H1 (cell line): ENCODE measurements at regions not wholly inside any gene's neighbourhood (a gene's known extent, or its start where the extent isn't known, plus 50 kb on each side); places are given as distances from the start of the nearest gene placed in this dataset.

Experiments
- CTCF ChIA-PET: fragments of 300-600 bp; sonication (Branson Sonifier 250); formaldehyde crosslinking; loops from one replicate; lab custom pipeline; 2021; ENCODE audit not compliant: partially characterized antibody; lab: Charles Lee
- POLR2A ChIA-PET: fragments of 300-600 bp; sonication (Branson Sonifier 250); formaldehyde crosslinking; loops from one replicate; lab custom pipeline; 2021; ENCODE audit warnings: inconsistent platforms; ENCODE audit not compliant: partially characterized antibody; lab: Charles Lee
- DNase-seq, 2 experiments: peaks; one replicate each; pipeline versions ENCODE4 v3.0.0 to v3.0.0-alpha.2; 2010 to 2022; ENCODE audit warnings: low spot score in 2 of 2, low read depth in 1 of 2, mixed read lengths in 1 of 2
- FAIRE-seq: peaks from 2 replicates; lab custom pipeline; 2011; peaks lifted over from hg19 to GRCh38; lab: Jason Lieb, UNC
- H2AFZ ChIP-seq: 2 replicates; pipeline ENCODE4 v1.8.1; 2012; ENCODE audit warnings: low read length, inconsistent platforms
- H2AK5ac ChIP-seq: 2 replicates; pipeline ENCODE4 v1.6.1; 2013; ENCODE audit warnings: low read depth, low read length
- H2BK120ac ChIP-seq: replicated peaks from 2 replicates; pipeline ENCODE3; 2013; ENCODE audit warnings: low read depth, low read length, inconsistent platforms
- H2BK12ac ChIP-seq: 2 replicates; pipeline ENCODE4 v1.6.1; 2013; ENCODE audit warnings: low read depth, low read length
- H2BK15ac ChIP-seq: 2 replicates; pipeline ENCODE4 v1.6.1; 2013; ENCODE audit warnings: low read length
- H2BK20ac ChIP-seq: 2 replicates; pipeline ENCODE4 v1.6.1; 2013; ENCODE audit warnings: low read length
- H2BK5ac ChIP-seq: 2 replicates; pipeline ENCODE4 v1.6.1; 2013; ENCODE audit warnings: low read depth, low read length
- H3K14ac ChIP-seq: 2 replicates; pipeline ENCODE4 v1.6.1; 2013; ENCODE audit warnings: inconsistent platforms; ENCODE audit not compliant: insufficient read length
- H3K18ac ChIP-seq: 2 replicates; pipeline ENCODE4 v1.6.1; 2013; ENCODE audit warnings: low read length; ENCODE audit errors: extremely low read depth
- H3K23ac ChIP-seq: 2 replicates; pipeline ENCODE4 v1.6.1; 2013; ENCODE audit warnings: inconsistent platforms; ENCODE audit not compliant: insufficient read length
- H3K23me2 ChIP-seq: 2 replicates; pipeline ENCODE4 v1.6.1; 2013; ENCODE audit warnings: low read depth, low read length
- H3K27ac ChIP-seq: 2 replicates; pipeline ENCODE4 v1.6.1; 2011; ENCODE audit warnings: low read depth, low read length, inconsistent platforms
- H3K27me3 ChIP-seq, 4 experiments: replicated peaks in 1 of 4; 1 replicate in 1 of 4; 2 replicates in 3 of 4; pipeline versions ENCODE4 v1.6.1 to v1.8.1; 2011 to 2013; ENCODE audit warnings: low read length in 3 of 4, mild to moderate bottlenecking in 3 of 4, inconsistent platforms in 2 of 4, mixed read lengths in 2 of 4, moderate library complexity in 1 of 4; ENCODE audit not compliant: control insufficient read depth in 3 of 4, insufficient read depth in 3 of 4; ENCODE audit errors: extremely low read depth in 1 of 4
- H3K36me3 ChIP-seq, 4 experiments: 2 replicates each; pipeline versions ENCODE4 v1.6.1 to v1.8.1; 2011 to 2013; ENCODE audit warnings: mild to moderate bottlenecking in 4 of 4, low read length in 3 of 4, moderate library complexity in 2 of 4, control low read depth in 1 of 4, inconsistent platforms in 1 of 4; ENCODE audit not compliant: insufficient read depth in 4 of 4, control insufficient read depth in 2 of 4
- H3K4ac ChIP-seq: replicated peaks from 2 replicates; pipeline ENCODE3; 2013; ENCODE audit warnings: low read length, low read depth, mixed read lengths, inconsistent platforms; ENCODE audit not compliant: insufficient read length
- H3K4me1 ChIP-seq, 4 experiments: replicated peaks in 1 of 4; 1 replicate in 1 of 4; 2 replicates in 3 of 4; pipeline versions ENCODE4 v1.6.1 to v1.8.1; 2011 to 2013; ENCODE audit warnings: low read length in 3 of 4, inconsistent platforms in 2 of 4, mixed read lengths in 1 of 4; ENCODE audit not compliant: insufficient read depth in 4 of 4, control insufficient read depth in 3 of 4
- H3K4me2 ChIP-seq, 2 experiments: 2 replicates each; pipeline versions ENCODE4 v1.6.1 to v1.8.1; 2011 to 2013; ENCODE audit warnings: low read depth in 2 of 2, low read length in 2 of 2, control low read depth in 1 of 2, inconsistent platforms in 1 of 2, mild to moderate bottlenecking in 1 of 2; ENCODE audit not compliant: insufficient read depth in 1 of 2
- H3K4me3 ChIP-seq, 4 experiments: fragments of 200-600, 300-600 bp in 1 of 4; sonication (generic), shearing (Covaris generic), sonication (Bioruptor Twin) in 1 of 4; 2 replicates each; pipeline versions ENCODE4 v1.5.1 to v1.8.1; 2011 to 2016; ENCODE audit warnings: low read length in 4 of 4, low read depth in 3 of 4, control low read depth in 2 of 4, inconsistent platforms in 2 of 4, mild to moderate bottlenecking in 2 of 4, mixed read lengths in 1 of 4, moderate library complexity in 1 of 4; ENCODE audit not compliant: insufficient read depth in 2 of 4; ENCODE audit errors: extremely low read depth in 1 of 4
- H3K56ac ChIP-seq: replicated peaks from 2 replicates; pipeline ENCODE3; 2013; ENCODE audit warnings: low read depth, mild to moderate bottlenecking, mixed read lengths, low read length, inconsistent platforms; ENCODE audit not compliant: insufficient read length
- H3K79me1 ChIP-seq: 2 replicates; pipeline ENCODE4 v1.6.1; 2013; ENCODE audit warnings: low read depth, low read length, control low read depth
- H3K79me2 ChIP-seq, 2 experiments: 2 replicates each; pipeline versions ENCODE4 v1.6.1 to v1.8.1; 2012 to 2013; ENCODE audit warnings: low read length in 2 of 2, mild to moderate bottlenecking in 2 of 2, inconsistent platforms in 1 of 2; ENCODE audit not compliant: insufficient read depth in 2 of 2, control insufficient read depth in 1 of 2
- H3K9ac ChIP-seq, 4 experiments: replicated peaks in 1 of 4; 1 replicate in 1 of 4; 2 replicates in 3 of 4; pipeline versions ENCODE4 v1.6.1 to v1.8.1; 2011 to 2013; ENCODE audit warnings: low read depth in 3 of 4, low read length in 3 of 4, control low read depth in 2 of 4, mild to moderate bottlenecking in 2 of 4, moderate library complexity in 2 of 4, inconsistent platforms in 1 of 4; ENCODE audit errors: extremely low read depth in 1 of 4
- H3K9me3 ChIP-seq, 2 experiments: 2 replicates each; pipeline versions ENCODE4 v1.6.1 to v1.8.1; 2012 to 2013; ENCODE audit warnings: mild to moderate bottlenecking in 2 of 2, moderate library complexity in 2 of 2, control low read depth in 1 of 2, inconsistent platforms in 1 of 2, low read depth in 1 of 2, low read length in 1 of 2, mixed read lengths in 1 of 2; ENCODE audit not compliant: insufficient read depth in 2 of 2
- H4K20me1 ChIP-seq, 2 experiments: replicated peaks in 1 of 2; 2 replicates each; pipeline versions ENCODE3 to v1.8.1; 2011 to 2013; ENCODE audit warnings: inconsistent platforms in 2 of 2, low read length in 2 of 2, mild to moderate bottlenecking in 1 of 2; ENCODE audit not compliant: insufficient read depth in 2 of 2, control insufficient read depth in 1 of 2
- H4K5ac ChIP-seq: 2 replicates; pipeline ENCODE4 v1.6.1; 2013; ENCODE audit warnings: low read length, low read depth, mixed read lengths, inconsistent platforms; ENCODE audit not compliant: insufficient read length
- H4K8ac ChIP-seq: 2 replicates; pipeline ENCODE4 v1.8.0; 2013; ENCODE audit warnings: mild to moderate bottlenecking, moderate library complexity, low read length, inconsistent platforms; ENCODE audit not compliant: insufficient read depth; ENCODE audit errors: extremely low read depth
- H4K91ac ChIP-seq: replicated peaks from 2 replicates; pipeline ENCODE3; 2013; ENCODE audit warnings: low read length, mixed read lengths, inconsistent platforms; ENCODE audit not compliant: insufficient read length
- HDAC6 ChIP-seq: IDR thresholded peaks from one replicate; pipeline ENCODE4 v1.7.1; 2012; ENCODE audit warnings: low read depth, mild to moderate bottlenecking, inconsistent platforms, low read length, moderate library complexity
- JUN ChIP-seq: IDR thresholded peaks from 2 replicates; pipeline ENCODE4 v1.6.1; 2011; ENCODE audit warnings: low read depth, mild to moderate bottlenecking, improper control_type of control experiment, low read length
- MAFK ChIP-seq: IDR thresholded peaks from 2 replicates; pipeline ENCODE4 v1.6.1; 2012; ENCODE audit warnings: low read depth, mild to moderate bottlenecking, improper control_type of control experiment, low read length
- PHF8 ChIP-seq: fragments of 200-600 bp; sonication (generic); conservative IDR thresholded peaks from 2 replicates; pipeline ENCODE4 v1.7.1; 2012; ENCODE audit warnings: low read depth, mild to moderate bottlenecking, inconsistent platforms, low read length, moderate library complexity
- POU5F1 ChIP-seq: IDR thresholded peaks from 2 replicates; pipeline ENCODE4 v1.6.1; 2011; ENCODE audit warnings: low read depth, mild to moderate bottlenecking, low read length, moderate library complexity
- RBBP5 ChIP-seq: IDR thresholded peaks from 2 replicates; pipeline ENCODE4 v1.7.1; 2012; ENCODE audit warnings: low read depth, mild to moderate bottlenecking, inconsistent platforms, low read length, moderate library complexity, borderline replicate concordance
- RNF2 ChIP-seq: fragments of 200-900, 300-1000 bp; sonication (generic); IDR thresholded peaks from 2 replicates; pipeline ENCODE4 v1.7.1; 2016; ENCODE audit warnings: borderline replicate concordance, low read depth, mild to moderate bottlenecking, antibody characterized with exemption, low read length; ENCODE audit not compliant: poor library complexity, severe bottlenecking; ENCODE audit errors: missing control alignments
- SAP30 ChIP-seq: fragments of 300-600 bp; sonication (generic); IDR thresholded peaks from 2 replicates; pipeline ENCODE4 v1.7.1; 2012; ENCODE audit warnings: low read length, moderate library complexity, mild to moderate bottlenecking, inconsistent platforms; ENCODE audit not compliant: insufficient read depth, insufficient replicate concordance
- SIN3A ChIP-seq, 2 experiments: IDR thresholded peaks in 1 of 2; conservative IDR thresholded peaks in 1 of 2; 2 replicates each; pipeline ENCODE4 v1.6.1; 2011 to 2012; ENCODE audit warnings: low read length in 2 of 2, improper control_type of control experiment in 1 of 2, low read depth in 1 of 2, mild to moderate bottlenecking in 1 of 2
- SIX5 ChIP-seq: IDR thresholded peaks from 2 replicates; pipeline ENCODE4 v1.6.1; 2011; ENCODE audit warnings: mild to moderate bottlenecking, low read depth, low read length
- SP2 ChIP-seq: IDR thresholded peaks from 2 replicates; pipeline ENCODE4 v1.6.1; 2012; ENCODE audit warnings: mild to moderate bottlenecking, low read length, inconsistent platforms
- TEAD4 ChIP-seq: IDR thresholded peaks from 2 replicates; pipeline ENCODE4 v1.6.1; 2012; ENCODE audit warnings: low read depth, low read length, inconsistent platforms, mixed read lengths
- YY1 ChIP-seq: IDR thresholded peaks from 2 replicates; pipeline ENCODE4 v1.6.1; 2011; ENCODE audit warnings: low read depth, mild to moderate bottlenecking, low read length
- WGBS, 2 experiments: shearing (Covaris generic) in 1 of 2; methylation state at CpG; one replicate each; pipeline versions ENCODE4 v1.1.6 to v1.1.7; 2013 to 2015; ENCODE audit warnings: low lambda C conversion rate in 2 of 2, mixed read lengths in 2 of 2, inconsistent platforms in 1 of 2, low coverage in 1 of 2, missing lambda C conversion rate in 1 of 2; ENCODE audit not compliant: insufficient replicate concordance in 2 of 2, insufficient coverage in 1 of 2, insufficient read length in 1 of 2; ENCODE audit errors: extremely low coverage in 1 of 2, missing lambda C conversion rate in 1 of 2; 5-methylcytosine and 5-hydroxymethylcytosine counted together
- TF ChIP-seq, protein P1 (sequence below): IDR thresholded peaks from 2 replicates; pipeline ENCODE4 v1.6.1; 2011; ENCODE audit warnings: low read length, improper control_type of control experiment

DNA sequence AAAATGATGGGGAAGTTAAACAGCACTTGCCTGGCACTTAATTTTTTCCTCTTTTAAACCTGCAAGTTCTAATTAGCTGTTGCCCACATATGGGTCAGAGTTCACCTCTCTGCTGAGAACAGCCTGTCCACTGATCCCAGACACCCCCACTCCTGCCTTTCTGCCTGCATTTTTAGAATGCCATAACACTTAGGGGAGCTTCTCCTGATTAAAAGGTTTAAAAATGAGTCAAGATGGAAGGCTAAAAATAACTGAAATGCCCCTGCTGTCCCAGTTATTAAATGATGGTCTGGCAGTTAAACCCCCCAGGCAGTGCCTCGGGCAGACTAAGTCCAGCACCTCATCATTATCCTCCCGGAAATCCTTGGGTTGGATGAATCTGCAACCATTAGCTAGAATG lies 913.6 kb upstream of the ARPP21 start:
- H2BK20ac ChIP-seq: no peak overlapping the region
- no peaks in the 10 kb centered on the region for H4K20me1 ChIP-seq
- H4K8ac ChIP-seq: no peak overlapping the region
- no peaks in the 10 kb centered on the region for H3K4me1 ChIP-seq
- no peaks in the 10 kb centered on the region for H3K23me2 ChIP-seq
- no peaks in the 10 kb centered on the region for H3K27me3 ChIP-seq
- no peak overlapping the region for H3K27ac ChIP-seq
- no peaks in the 10 kb centered on the region for H3K79me2 ChIP-seq
- no peaks in the 10 kb centered on the region for H3K79me1 ChIP-seq
- H3K14ac ChIP-seq: no peak overlapping the region
- no peak overlapping the region for H2AFZ ChIP-seq
- H3K9ac ChIP-seq: no peak overlapping the region
- H2AK5ac ChIP-seq: no peak overlapping the region
- ChIA-PET CTCF (no interaction called here), POLR2A (no interaction called here)
- no peak overlapping the region for H3K18ac ChIP-seq
- H3K4me2 ChIP-seq: no peak overlapping the region
- no peak overlapping the region for H2BK12ac ChIP-seq
- no peak overlapping the region for H2BK15ac ChIP-seq
- FAIRE-seq (no peak), DNase-seq (no peak)
- no peak overlapping the region for H3K56ac ChIP-seq
- no peak overlapping the region for H2BK120ac ChIP-seq
- no peak overlapping the region for H3K4ac ChIP-seq
- H3K9me3 ChIP-seq: no peaks in the 10 kb centered on the region
- no peak overlapping the region for H3K4me3 ChIP-seq
- H4K5ac ChIP-seq: no peak overlapping the region
- WGBS, 2 experiments: 93% methylated on average over 2 of the region's 2 CpGs; no CpG with 5 or more reads in 1 of the 2 experiments
- no peaks in the 10 kb centered on the region for H3K36me3 ChIP-seq
- no peak overlapping the region for H4K91ac ChIP-seq
- H2BK5ac ChIP-seq: no peak overlapping the region
- no peak overlapping the region for H3K23ac ChIP-seq
- TF ChIP-seq SP2: no peak
- no peak for TF ChIP-seq HDAC6
- no peak for TF ChIP-seq YY1
- TF ChIP-seq, protein P1, sequence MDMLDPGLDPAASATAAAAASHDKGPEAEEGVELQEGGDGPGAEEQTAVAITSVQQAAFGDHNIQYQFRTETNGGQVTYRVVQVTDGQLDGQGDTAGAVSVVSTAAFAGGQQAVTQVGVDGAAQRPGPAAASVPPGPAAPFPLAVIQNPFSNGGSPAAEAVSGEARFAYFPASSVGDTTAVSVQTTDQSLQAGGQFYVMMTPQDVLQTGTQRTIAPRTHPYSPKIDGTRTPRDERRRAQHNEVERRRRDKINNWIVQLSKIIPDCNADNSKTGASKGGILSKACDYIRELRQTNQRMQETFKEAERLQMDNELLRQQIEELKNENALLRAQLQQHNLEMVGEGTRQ: no peak
- no peak for TF ChIP-seq TEAD4
- no peak for TF ChIP-seq PHF8
- no peak for TF ChIP-seq SIN3A (conservative IDR thresholded peaks at IDR 0.05 in 1 of 2, IDR thresholded peaks at IDR 0.05 in 1 of 2; ENCODE audit: low read depth in 1 of 2, low read length in 2 of 2)
- no peak for TF ChIP-seq MAFK
- no peak for TF ChIP-seq RNF2
- no peak for TF ChIP-seq RBBP5
- no peak for TF ChIP-seq JUN
- TF ChIP-seq SIX5: no peak
- no peak for TF ChIP-seq POU5F1
- no peak for TF ChIP-seq SAP30
